SK-N-SH treated with all-trans-retinoic acid at 6 μM for 48 hours (cell line): ENCODE measurements at regions not wholly inside any gene's neighbourhood (a gene's known extent, or its start where the extent isn't known, plus 50 kb on each side); places are given as distances from the start of the nearest gene placed in this dataset.

Source experiments
- ATAC-seq: fragments of 200-7000 bp; cut with Tn5 transposase; 3 replicates; pipeline ENCODE4 v1.9.1; 2020; ENCODE audit warnings: mild to moderate bottlenecking, moderate library complexity
- ARNTL ChIP-seq: fragments of 450-650 bp; formaldehyde crosslinking; IDR thresholded peaks from 2 replicates; pipeline ENCODE4 v1.5.0; 2020; ENCODE audit warnings: low read depth, mild to moderate bottlenecking, moderate library complexity, borderline replicate concordance
- BACH2 ChIP-seq: fragments of 250-450 bp; sonication (Bioruptor Pico); IDR thresholded peaks from 2 replicates; pipeline ENCODE4 v1.9.0; 2021; ENCODE audit warnings: mild to moderate bottlenecking, borderline replicate concordance
- CSDC2 ChIP-seq: fragments of 250-450 bp; sonication (Bioruptor Pico); IDR thresholded peaks from 2 replicates; pipeline ENCODE4 v1.5.0; 2020; ENCODE audit warnings: mild to moderate bottlenecking, moderate library complexity
- ESRRG ChIP-seq: fragments of 250-450 bp; sonication (Bioruptor Pico); IDR thresholded peaks from 2 replicates; pipeline ENCODE4 v1.6.1; 2021; ENCODE audit warnings: mild to moderate bottlenecking
- GLIS3 ChIP-seq: fragments of 250-450 bp; sonication (Bioruptor Pico); IDR thresholded peaks from 2 replicates; pipeline ENCODE4 v1.5.0; 2020; ENCODE audit warnings: mild to moderate bottlenecking, moderate library complexity
- ISL1 ChIP-seq: fragments of 250-450 bp; sonication (Bioruptor Pico); IDR thresholded peaks from 2 replicates; pipeline ENCODE4 v2.1.2; 2022; ENCODE audit warnings: mild to moderate bottlenecking, moderate library complexity
- OSR1 ChIP-seq: fragments of 250-450 bp; sonication (Bioruptor Pico); IDR thresholded peaks from 2 replicates; pipeline ENCODE4 v1.8.0; 2022; ENCODE audit warnings: moderate library complexity, mild to moderate bottlenecking, inconsistent platforms
- PPARA ChIP-seq: fragments of 250-450 bp; sonication (Bioruptor Pico); IDR thresholded peaks from 2 replicates; pipeline ENCODE4 v1.5.0; 2020; ENCODE audit warnings: mild to moderate bottlenecking, borderline replicate concordance
- RARB ChIP-seq: fragments of 250-450 bp; sonication (Bioruptor Pico); IDR thresholded peaks from 2 replicates; pipeline ENCODE4 v1.8.0; 2021; ENCODE audit warnings: mild to moderate bottlenecking, moderate library complexity
- SNAI2 ChIP-seq: fragments of 250-450 bp; sonication (Bioruptor Pico); IDR thresholded peaks from 2 replicates; pipeline ENCODE4 v1.5.0; 2020; ENCODE audit warnings: mild to moderate bottlenecking, moderate library complexity
- TCF4 ChIP-seq: fragments of 250-450 bp; sonication (Bioruptor Pico); IDR thresholded peaks from 2 replicates; pipeline ENCODE4 v1.8.0; 2021; ENCODE audit warnings: mild to moderate bottlenecking, moderate library complexity, borderline replicate concordance
- TOX ChIP-seq: fragments of 250-450 bp; sonication (Bioruptor Pico); IDR thresholded peaks from 2 replicates; pipeline ENCODE4 v1.8.0; 2021; ENCODE audit warnings: mild to moderate bottlenecking, moderate library complexity, borderline replicate concordance
- ZC3H10 ChIP-seq: fragments of 250-450 bp; sonication (Bioruptor Pico); IDR thresholded peaks from 2 replicates; pipeline ENCODE4 v1.5.1; 2021; ENCODE audit warnings: mild to moderate bottlenecking, moderate library complexity
- ZFP3 ChIP-seq: fragments of 250-450 bp; sonication (Bioruptor Pico); IDR thresholded peaks from 2 replicates; pipeline ENCODE4 v1.5.0; 2020; ENCODE audit warnings: mild to moderate bottlenecking, moderate library complexity
- ZFP30 ChIP-seq: fragments of 450-650 bp; formaldehyde crosslinking; IDR thresholded peaks from 2 replicates; pipeline ENCODE4 v1.5.0; 2022; ENCODE audit warnings: mild to moderate bottlenecking, moderate library complexity
- ZNF565 ChIP-seq: fragments of 450-650 bp; formaldehyde crosslinking; conservative IDR thresholded peaks from 2 replicates; pipeline ENCODE4 v1.5.0; 2020; ENCODE audit warnings: low read depth, mild to moderate bottlenecking, moderate library complexity
- ZNF70 ChIP-seq: fragments of 450-650 bp; formaldehyde crosslinking; IDR thresholded peaks from 2 replicates; pipeline ENCODE4 v1.5.0; 2020; ENCODE audit warnings: mild to moderate bottlenecking, moderate library complexity
- ZNF8 ChIP-seq: fragments of 450-650 bp; formaldehyde crosslinking; IDR thresholded peaks from 2 replicates; pipeline ENCODE4 v1.5.0; 2020; ENCODE audit warnings: mild to moderate bottlenecking, moderate library complexity
- TF ChIP-seq, protein P1 (sequence below): fragments of 250-450 bp; sonication (Bioruptor Pico); IDR thresholded peaks from 2 replicates; pipeline ENCODE4 v1.8.0; 2021; ENCODE audit warnings: low read depth, mild to moderate bottlenecking, moderate library complexity, borderline replicate concordance
- TF ChIP-seq, protein P2 (sequence below): fragments of 250-450 bp; sonication (Bioruptor Pico); IDR thresholded peaks from 2 replicates; pipeline ENCODE4 v1.8.0; 2020; ENCODE audit warnings: mild to moderate bottlenecking, moderate library complexity, borderline replicate concordance
- TF ChIP-seq, protein P3 (sequence below): fragments of 250-450 bp; sonication (Bioruptor Pico); IDR thresholded peaks from 2 replicates; pipeline ENCODE4 v1.5.0; 2020; ENCODE audit warnings: mild to moderate bottlenecking, moderate library complexity
- TF ChIP-seq, protein P4 (sequence below): fragments of 250-450 bp; sonication (Bioruptor Pico); IDR thresholded peaks from 2 replicates; pipeline ENCODE4 v1.5.1; 2020; ENCODE audit warnings: low read depth, mild to moderate bottlenecking, moderate library complexity

DNA sequence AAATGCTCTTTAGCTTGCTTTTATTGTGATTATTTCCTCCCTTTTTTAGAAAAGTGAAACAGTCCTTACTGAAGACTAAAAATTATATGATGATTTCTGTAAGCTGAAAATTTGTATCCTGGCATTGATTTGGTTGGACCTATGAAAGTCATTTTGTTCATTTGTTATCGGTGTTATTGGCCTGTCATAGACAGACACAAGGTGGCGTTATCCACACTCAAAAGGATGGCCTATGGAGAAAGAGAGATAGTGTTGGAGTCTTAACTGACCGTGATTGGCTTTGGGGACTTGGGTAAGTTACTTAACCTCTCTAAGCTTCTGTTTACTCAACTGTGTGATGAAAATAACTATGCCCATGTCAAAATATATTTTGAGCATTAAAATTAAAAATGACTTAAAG, 203.6 kb upstream of the CHODL start (continued):
- TF ChIP-seq, protein P1, sequence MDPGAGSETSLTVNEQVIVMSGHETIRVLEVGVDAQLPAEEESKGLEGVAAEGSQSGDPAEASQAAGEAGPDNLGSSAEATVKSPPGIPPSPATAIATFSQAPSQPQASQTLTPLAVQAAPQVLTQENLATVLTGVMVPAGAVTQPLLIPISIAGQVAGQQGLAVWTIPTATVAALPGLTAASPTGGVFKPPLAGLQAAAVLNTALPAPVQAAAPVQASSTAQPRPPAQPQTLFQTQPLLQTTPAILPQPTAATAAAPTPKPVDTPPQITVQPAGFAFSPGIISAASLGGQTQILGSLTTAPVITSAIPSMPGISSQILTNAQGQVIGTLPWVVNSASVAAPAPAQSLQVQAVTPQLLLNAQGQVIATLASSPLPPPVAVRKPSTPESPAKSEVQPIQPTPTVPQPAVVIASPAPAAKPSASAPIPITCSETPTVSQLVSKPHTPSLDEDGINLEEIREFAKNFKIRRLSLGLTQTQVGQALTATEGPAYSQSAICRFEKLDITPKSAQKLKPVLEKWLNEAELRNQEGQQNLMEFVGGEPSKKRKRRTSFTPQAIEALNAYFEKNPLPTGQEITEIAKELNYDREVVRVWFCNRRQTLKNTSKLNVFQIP (CRISPR knock-in tag) = no peak
- TF ChIP-seq ZNF8 (CRISPR knock-in tag) (no peak), SNAI2 (no peak), BACH2 (no peak), ESRRG (no peak), ISL1 (CRISPR knock-in tag) (no peak), GLIS3 (no peak)

DNA sequence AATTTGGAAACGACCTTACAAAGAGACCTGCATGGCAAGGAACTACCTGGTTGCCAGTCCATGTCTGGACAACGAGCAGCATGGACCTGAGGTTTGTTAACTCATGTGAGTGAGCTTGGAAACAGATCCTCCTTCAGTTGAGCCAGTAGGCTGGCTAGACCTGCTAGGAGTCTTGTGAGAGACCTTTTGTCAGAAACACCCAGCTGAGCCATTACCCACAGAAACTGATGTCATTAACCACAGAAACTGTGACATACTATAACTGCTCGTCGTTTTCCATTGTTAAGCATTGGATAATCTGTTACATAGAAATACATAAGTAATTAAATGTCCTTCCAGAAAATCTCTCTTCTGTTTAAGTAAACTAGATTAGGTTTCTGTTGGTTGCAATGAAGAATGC, 211.1 kb upstream of the C21orf91 start:
- TF ChIP-seq CSDC2 (CRISPR knock-in tag) (no peak), BACH2 (no peak), ZNF8 (CRISPR knock-in tag) (no peak), RARB (CRISPR knock-in tag) (no peak), OSR1 (CRISPR knock-in tag) (no peak), ZC3H10 (no peak), GLIS3 (no peak), ZNF565 (CRISPR knock-in tag) (no peak), ZNF70 (CRISPR knock-in tag) (no peak), ISL1 (CRISPR knock-in tag) (no peak), TOX (CRISPR knock-in tag) (no peak), TCF4 (CRISPR knock-in tag) (no peak), SNAI2 (no peak), PPARA (CRISPR knock-in tag) (no peak)
- TF ChIP-seq, protein P2, sequence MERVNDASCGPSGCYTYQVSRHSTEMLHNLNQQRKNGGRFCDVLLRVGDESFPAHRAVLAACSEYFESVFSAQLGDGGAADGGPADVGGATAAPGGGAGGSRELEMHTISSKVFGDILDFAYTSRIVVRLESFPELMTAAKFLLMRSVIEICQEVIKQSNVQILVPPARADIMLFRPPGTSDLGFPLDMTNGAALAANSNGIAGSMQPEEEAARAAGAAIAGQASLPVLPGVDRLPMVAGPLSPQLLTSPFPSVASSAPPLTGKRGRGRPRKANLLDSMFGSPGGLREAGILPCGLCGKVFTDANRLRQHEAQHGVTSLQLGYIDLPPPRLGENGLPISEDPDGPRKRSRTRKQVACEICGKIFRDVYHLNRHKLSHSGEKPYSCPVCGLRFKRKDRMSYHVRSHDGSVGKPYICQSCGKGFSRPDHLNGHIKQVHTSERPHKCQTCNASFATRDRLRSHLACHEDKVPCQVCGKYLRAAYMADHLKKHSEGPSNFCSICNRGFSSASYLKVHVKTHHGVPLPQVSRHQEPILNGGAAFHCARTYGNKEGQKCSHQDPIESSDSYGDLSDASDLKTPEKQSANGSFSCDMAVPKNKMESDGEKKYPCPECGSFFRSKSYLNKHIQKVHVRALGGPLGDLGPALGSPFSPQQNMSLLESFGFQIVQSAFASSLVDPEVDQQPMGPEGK = no peak
- TF ChIP-seq, protein P1 (CRISPR knock-in tag) = no peak
- TF ChIP-seq, protein P3, sequence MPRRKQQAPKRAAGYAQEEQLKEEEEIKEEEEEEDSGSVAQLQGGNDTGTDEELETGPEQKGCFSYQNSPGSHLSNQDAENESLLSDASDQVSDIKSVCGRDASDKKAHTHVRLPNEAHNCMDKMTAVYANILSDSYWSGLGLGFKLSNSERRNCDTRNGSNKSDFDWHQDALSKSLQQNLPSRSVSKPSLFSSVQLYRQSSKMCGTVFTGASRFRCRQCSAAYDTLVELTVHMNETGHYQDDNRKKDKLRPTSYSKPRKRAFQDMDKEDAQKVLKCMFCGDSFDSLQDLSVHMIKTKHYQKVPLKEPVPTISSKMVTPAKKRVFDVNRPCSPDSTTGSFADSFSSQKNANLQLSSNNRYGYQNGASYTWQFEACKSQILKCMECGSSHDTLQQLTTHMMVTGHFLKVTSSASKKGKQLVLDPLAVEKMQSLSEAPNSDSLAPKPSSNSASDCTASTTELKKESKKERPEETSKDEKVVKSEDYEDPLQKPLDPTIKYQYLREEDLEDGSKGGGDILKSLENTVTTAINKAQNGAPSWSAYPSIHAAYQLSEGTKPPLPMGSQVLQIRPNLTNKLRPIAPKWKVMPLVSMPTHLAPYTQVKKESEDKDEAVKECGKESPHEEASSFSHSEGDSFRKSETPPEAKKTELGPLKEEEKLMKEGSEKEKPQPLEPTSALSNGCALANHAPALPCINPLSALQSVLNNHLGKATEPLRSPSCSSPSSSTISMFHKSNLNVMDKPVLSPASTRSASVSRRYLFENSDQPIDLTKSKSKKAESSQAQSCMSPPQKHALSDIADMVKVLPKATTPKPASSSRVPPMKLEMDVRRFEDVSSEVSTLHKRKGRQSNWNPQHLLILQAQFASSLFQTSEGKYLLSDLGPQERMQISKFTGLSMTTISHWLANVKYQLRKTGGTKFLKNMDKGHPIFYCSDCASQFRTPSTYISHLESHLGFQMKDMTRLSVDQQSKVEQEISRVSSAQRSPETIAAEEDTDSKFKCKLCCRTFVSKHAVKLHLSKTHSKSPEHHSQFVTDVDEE (CRISPR knock-in tag) = no peak
- ATAC-seq = no peak

DNA sequence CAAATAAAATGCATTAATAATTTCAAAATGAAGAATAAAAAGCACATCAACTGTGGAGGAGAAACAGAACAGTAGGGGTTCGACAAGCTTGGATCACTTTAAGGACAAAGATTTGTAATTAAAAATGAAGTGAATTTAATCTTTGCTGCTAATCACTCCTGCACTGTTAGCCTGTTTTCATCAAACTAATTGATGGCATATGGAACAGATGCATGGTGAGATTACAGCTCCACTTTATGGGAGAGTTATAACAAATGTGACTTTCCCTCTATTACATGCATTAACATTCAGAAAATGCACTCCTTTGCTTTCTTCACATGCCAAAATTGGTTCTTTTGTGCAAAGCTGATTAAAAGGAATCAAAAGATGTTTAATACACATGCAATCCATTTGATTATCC, 207.2 kb upstream of the C21orf91 start:
- TF ChIP-seq TCF4 (CRISPR knock-in tag) (peak; percentile 54; the same call in 1 of the 2 replicates), ZFP3 (CRISPR knock-in tag) (no peak), ARNTL (CRISPR knock-in tag) (no peak)

DNA sequence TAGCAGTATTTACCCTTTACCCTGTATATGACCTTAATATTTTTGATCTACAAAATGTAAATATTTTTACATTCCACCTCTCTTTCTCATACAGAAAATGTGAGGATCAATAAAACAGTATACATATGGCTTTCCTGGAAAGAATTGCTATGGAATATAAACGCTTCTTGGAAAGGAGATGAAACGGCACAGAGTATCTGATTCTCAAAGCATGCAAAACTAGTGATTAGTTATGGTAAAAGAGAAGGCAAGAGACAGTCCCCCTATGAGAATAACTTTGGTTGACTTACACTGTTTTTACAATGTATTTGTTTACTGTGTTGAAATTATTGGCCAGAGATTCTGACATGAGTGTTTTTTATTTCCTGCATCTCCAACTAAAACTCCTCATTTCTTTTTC, 204.6 kb upstream of the C21orf91 start:
- no peak for ATAC-seq
- TF ChIP-seq CSDC2 (CRISPR knock-in tag) = no peak
- TF ChIP-seq, protein P2 = no peak
- TF ChIP-seq RARB (CRISPR knock-in tag) = no peak
- TF ChIP-seq, protein P3 (CRISPR knock-in tag) = no peak
- no peak for TF ChIP-seq ZFP3 (CRISPR knock-in tag)
- TF ChIP-seq TCF4 (CRISPR knock-in tag) = no peak
- no peak for TF ChIP-seq ZNF70 (CRISPR knock-in tag)
- TF ChIP-seq ZNF8 (CRISPR knock-in tag) = no peak
- no peak for TF ChIP-seq ZC3H10
- TF ChIP-seq, protein P4, sequence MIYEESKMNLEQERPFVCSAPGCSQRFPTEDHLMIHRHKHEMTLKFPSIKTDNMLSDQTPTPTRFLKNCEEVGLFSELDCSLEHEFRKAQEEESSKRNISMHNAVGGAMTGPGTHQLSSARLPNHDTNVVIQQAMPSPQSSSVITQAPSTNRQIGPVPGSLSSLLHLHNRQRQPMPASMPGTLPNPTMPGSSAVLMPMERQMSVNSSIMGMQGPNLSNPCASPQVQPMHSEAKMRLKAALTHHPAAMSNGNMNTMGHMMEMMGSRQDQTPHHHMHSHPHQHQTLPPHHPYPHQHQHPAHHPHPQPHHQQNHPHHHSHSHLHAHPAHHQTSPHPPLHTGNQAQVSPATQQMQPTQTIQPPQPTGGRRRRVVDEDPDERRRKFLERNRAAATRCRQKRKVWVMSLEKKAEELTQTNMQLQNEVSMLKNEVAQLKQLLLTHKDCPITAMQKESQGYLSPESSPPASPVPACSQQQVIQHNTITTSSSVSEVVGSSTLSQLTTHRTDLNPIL (CRISPR knock-in tag) = no peak
- no peak for TF ChIP-seq ARNTL (CRISPR knock-in tag)
- TF ChIP-seq TOX (CRISPR knock-in tag) = no peak
- no peak for TF ChIP-seq ESRRG
- TF ChIP-seq ISL1 (CRISPR knock-in tag) = no peak
- TF ChIP-seq ZFP30 (CRISPR knock-in tag) = no peak

More for the DNA sequence above, 207.2 kb upstream of the C21orf91 start:
- ATAC-seq = no peak
